Trophoblast cell (in vitro differentiated cells and primary cell): ENCODE measurements at regions not wholly inside any gene's neighbourhood (a gene's known extent, or its start where the extent isn't known, plus 50 kb on each side); places are given as distances from the start of the nearest gene placed in this dataset.

Experiments
- DNase-seq, 2 donors: peaks; one replicate each; pipeline ENCODE4 v3.0.0-alpha.2; 2016
- H2AFZ ChIP-seq: 2 replicates; pipeline ENCODE4 v1.6.1; 2013; ENCODE audit warnings: low read length, moderate library complexity, mild to moderate bottlenecking; ENCODE audit not compliant: insufficient read depth, poor library complexity
- H2AK5ac ChIP-seq: 2 replicates; pipeline ENCODE4 v1.6.1; 2013; ENCODE audit warnings: mild to moderate bottlenecking, low read length
- H2BK120ac ChIP-seq: 2 replicates; pipeline ENCODE4 v1.6.1; 2013; ENCODE audit warnings: low read length, mild to moderate bottlenecking, moderate library complexity; ENCODE audit not compliant: insufficient read depth, poor library complexity
- H2BK12ac ChIP-seq: 2 replicates; pipeline ENCODE4 v1.6.1; 2013; ENCODE audit warnings: mild to moderate bottlenecking, low read length, moderate library complexity
- H2BK5ac ChIP-seq: 2 replicates; pipeline ENCODE4 v1.6.1; 2013; ENCODE audit warnings: low read length, low read depth, moderate library complexity, mild to moderate bottlenecking; ENCODE audit not compliant: poor library complexity
- H3K14ac ChIP-seq: 2 replicates; pipeline ENCODE4 v1.6.1; 2013; ENCODE audit warnings: mild to moderate bottlenecking, low read length
- H3K18ac ChIP-seq: 2 replicates; pipeline ENCODE4 v1.6.1; 2013; ENCODE audit warnings: mild to moderate bottlenecking, low read length
- H3K23ac ChIP-seq: 2 replicates; pipeline ENCODE4 v1.6.1; 2013; ENCODE audit warnings: low read length
- H3K27ac ChIP-seq: 2 replicates; pipeline ENCODE4 v1.5.1; 2013; ENCODE audit warnings: low read depth, mild to moderate bottlenecking, inconsistent platforms, low read length, moderate library complexity
- H3K27me3 ChIP-seq: 2 replicates; pipeline ENCODE4 v1.6.1; 2013; ENCODE audit warnings: inconsistent platforms, mild to moderate bottlenecking, low read length, moderate library complexity; ENCODE audit not compliant: insufficient read depth
- H3K36me3 ChIP-seq, 2 experiments: 1 replicate in 1 of 2; 2 replicates in 1 of 2; pipeline ENCODE4 v1.6.1; 2013; ENCODE audit warnings: low read length in 2 of 2, mild to moderate bottlenecking in 2 of 2, moderate library complexity in 1 of 2; ENCODE audit not compliant: insufficient read depth in 2 of 2, control insufficient read depth in 1 of 2
- H3K4ac ChIP-seq: 2 replicates; pipeline ENCODE4 v1.6.1; 2013; ENCODE audit warnings: low read depth, mild to moderate bottlenecking, low read length, moderate library complexity
- H3K4me1 ChIP-seq, 2 experiments: 1 replicate in 1 of 2; 2 replicates in 1 of 2; pipeline ENCODE4 v1.6.1; 2013; ENCODE audit warnings: low read length in 2 of 2, mild to moderate bottlenecking in 2 of 2, moderate library complexity in 1 of 2; ENCODE audit not compliant: insufficient read depth in 2 of 2, control insufficient read depth in 1 of 2
- H3K4me2 ChIP-seq: 2 replicates; pipeline ENCODE4 v1.6.1; 2013; ENCODE audit warnings: inconsistent platforms, mild to moderate bottlenecking, low read length, moderate library complexity
- H3K4me3 ChIP-seq: 2 replicates; pipeline ENCODE4 v1.5.1; 2013; ENCODE audit warnings: mild to moderate bottlenecking, low read depth, low read length, inconsistent platforms
- H3K79me1 ChIP-seq: one replicate; pipeline ENCODE4 v1.6.1; 2013; ENCODE audit warnings: low read length
- H3K79me2 ChIP-seq: 2 replicates; pipeline ENCODE4 v1.6.1; 2013; ENCODE audit warnings: low read length, mild to moderate bottlenecking; ENCODE audit not compliant: control insufficient read depth, insufficient read depth, poor library complexity
- H3K9ac ChIP-seq: 2 replicates; pipeline ENCODE4 v1.6.1; 2013; ENCODE audit warnings: mild to moderate bottlenecking, low read length
- H3K9me3 ChIP-seq: 2 replicates; pipeline ENCODE4 v1.6.1; 2013; ENCODE audit warnings: low read depth, mild to moderate bottlenecking, control low read depth, inconsistent platforms, low read length; ENCODE audit not compliant: insufficient read depth
- H4K12ac ChIP-seq: 2 replicates; pipeline ENCODE4 v1.6.1; 2013; ENCODE audit warnings: low read depth, mild to moderate bottlenecking, low read length, moderate library complexity
- H4K8ac ChIP-seq: 2 replicates; pipeline ENCODE4 v1.6.1; 2013; ENCODE audit warnings: low read depth, mild to moderate bottlenecking, low read length, moderate library complexity
- H4K91ac ChIP-seq: one replicate; pipeline ENCODE4 v1.6.1; 2013; ENCODE audit warnings: low read depth, mild to moderate bottlenecking, low read length, moderate library complexity
- WGBS: extraction: QIAGEN DNeasy Blood & Tissue Kit; methylation state at CpG from one replicate; pipeline ENCODE4 v1.1.7; 2013; ENCODE audit warnings: missing lambda C conversion rate; ENCODE audit not compliant: insufficient read length, insufficient coverage; ENCODE audit errors: extremely low coverage; 5-methylcytosine and 5-hydroxymethylcytosine counted together

- H3K79me2 ChIP-seq, result no peaks in the 10 kb centered on the region
- H3K4ac ChIP-seq, result no peak overlapping the region
- no peaks in the 10 kb centered on the region for H3K36me3 ChIP-seq
- H2BK12ac ChIP-seq, result no peak overlapping the region
- no peak overlapping the region for H3K27ac ChIP-seq
- H2AFZ ChIP-seq, result no peak overlapping the region
- H3K4me3 ChIP-seq, result no peak overlapping the region
- H2BK120ac ChIP-seq, result no peak overlapping the region
- H3K18ac ChIP-seq, result no peak overlapping the region
- H3K4me2 ChIP-seq, result no peak overlapping the region
- WGBS, result no CpG with 5 or more reads among the region's 5 CpGs
- peak overlapping the region; percentile 9 for H3K9ac ChIP-seq
- H4K91ac ChIP-seq, result no peak overlapping the region
- no peak overlapping the region for H3K14ac ChIP-seq
- H3K4me1 ChIP-seq, result no peaks in the 10 kb centered on the region
- H3K9me3 ChIP-seq, result peaks cover 3% of the 10 kb centered on the region
- no peak overlapping the region for H4K8ac ChIP-seq
- H3K23ac ChIP-seq, result no peak overlapping the region
- H3K27me3 ChIP-seq, result no peaks in the 10 kb centered on the region
- no peak overlapping the region for H2AK5ac ChIP-seq
- no peaks in the 10 kb centered on the region for H3K79me1 ChIP-seq
- DNase-seq, result no peak
- H2BK5ac ChIP-seq, result no peak overlapping the region
- H4K12ac ChIP-seq, result no peak overlapping the region
These were observed 401.7 kb downstream of the OMA1 start for GRCh38 chr1:58144698-58145270.

- Histone ChIP-seq H2AK5ac (no peak overlapping the region), H4K12ac (no peak overlapping the region), H3K79me2 (no peaks in the 10 kb centered on the region), H3K27ac (no peak overlapping the region), H3K79me1 (no peaks in the 10 kb centered on the region), H4K8ac (no peak overlapping the region), H3K4me3 (no peak overlapping the region), H3K4me1 (no peaks in the 10 kb centered on the region), H3K27me3 (no peaks in the 10 kb centered on the region), H4K91ac (no peak overlapping the region), H3K14ac (no peak overlapping the region), H2BK120ac (no peak overlapping the region), H3K9ac (no peak overlapping the region), H3K23ac (no peak overlapping the region), H3K4ac (no peak overlapping the region), H3K9me3 (peaks cover 3% of the 10 kb centered on the region), H3K4me2 (no peak overlapping the region), H3K18ac (no peak overlapping the region), H2BK12ac (no peak overlapping the region), H2AFZ (no peak overlapping the region), H3K36me3 (no peaks in the 10 kb centered on the region), H2BK5ac (no peak overlapping the region)
- DNase-seq, result no peak
- no CpG with 5 or more reads among the region's 4 CpGs for WGBS
These were observed 402.4 kb downstream of the OMA1 start for GRCh38 chr1:58143972-58144697.

- Histone ChIP-seq H3K9ac (no peak overlapping the region), H3K27me3 (peaks cover 2% of the 10 kb centered on the region), H2AK5ac (no peak overlapping the region), H3K4ac (no peak overlapping the region), H3K4me1 (no peaks in the 10 kb centered on the region), H4K91ac (no peak overlapping the region), H3K27ac (no peak overlapping the region), H3K4me2 (no peak overlapping the region), H3K18ac (no peak overlapping the region), H3K23ac (no peak overlapping the region), H3K9me3 (no peaks in the 10 kb centered on the region), H3K79me1 (no peaks in the 10 kb centered on the region), H3K79me2 (no peaks in the 10 kb centered on the region), H4K12ac (no peak overlapping the region), H3K14ac (no peak overlapping the region), H2BK12ac (no peak overlapping the region), H2BK120ac (no peak overlapping the region), H3K4me3 (no peak overlapping the region), H3K36me3 (no peaks in the 10 kb centered on the region), H2BK5ac (no peak overlapping the region), H2AFZ (no peak overlapping the region), H4K8ac (no peak overlapping the region)
- no CpG with 5 or more reads among the region's 2 CpGs for WGBS
- DNase-seq, result no peak
These were observed 410.1 kb downstream of the OMA1 start for GRCh38 chr1:58136387-58136786.

- no peak overlapping the region for H3K23ac ChIP-seq
- H3K79me1 ChIP-seq, result no peaks in the 10 kb centered on the region
- no peak overlapping the region for H2AK5ac ChIP-seq
- H3K4me2 ChIP-seq, result no peak overlapping the region
- no peak overlapping the region for H3K4me3 ChIP-seq
- no peak overlapping the region for H3K18ac ChIP-seq
- WGBS, result no CpG with 5 or more reads among the region's 3 CpGs
- H3K14ac ChIP-seq, result no peak overlapping the region
- DNase-seq, result no peak
- H3K9me3 ChIP-seq, result no peaks in the 10 kb centered on the region
- no peaks in the 10 kb centered on the region for H3K36me3 ChIP-seq
- no peaks in the 10 kb centered on the region for H3K4me1 ChIP-seq
- H4K12ac ChIP-seq, result no peak overlapping the region
- no peak overlapping the region for H2AFZ ChIP-seq
- H3K4ac ChIP-seq, result no peak overlapping the region
- no peak overlapping the region for H3K27ac ChIP-seq
- no peak overlapping the region for H4K91ac ChIP-seq
- no peak overlapping the region for H2BK5ac ChIP-seq
- peaks cover 2% of the 10 kb centered on the region for H3K27me3 ChIP-seq
- H4K8ac ChIP-seq, result no peak overlapping the region
- no peaks in the 10 kb centered on the region for H3K79me2 ChIP-seq
- H2BK12ac ChIP-seq, result no peak overlapping the region
- no peak overlapping the region for H2BK120ac ChIP-seq
- no peak overlapping the region for H3K9ac ChIP-seq
These were observed 410.7 kb downstream of the OMA1 start for GRCh38 chr1:58135821-58136321.
